Prostate gland (tissue), 2 donors: ENCODE measurements at regions not wholly inside any gene's neighbourhood (a gene's known extent, or its start where the extent isn't known, plus 50 kb on each side); places are given as distances from the start of the nearest gene placed in this dataset.
"Not testable (repeated sequence)": the region's sequence is repeated elsewhere in the genome, so short reads cannot be mapped to it uniquely, and the experiment has no call there.

ENCODE experiments used
- POLR2A ChIP-seq: fragments of 450-650 bp; IDR thresholded peaks from one replicate; pipeline ENCODE4 v1.6.1; 2016; ENCODE audit warnings: antibody characterized with exemption, mild to moderate bottlenecking
- TF ChIP-seq, protein P1 (sequence below), 4 experiments: fragments of 200-600 bp in 2 of 4; fragments of 450-650 bp in 2 of 4; sonication (generic) in 2 of 4; IDR thresholded peaks; 1 replicate in 3 of 4; 2 replicates in 1 of 4; pipeline ENCODE4 v1.5.1; 2016 to 2019; ENCODE audit warnings: antibody characterized with exemption in 4 of 4, mild to moderate bottlenecking in 2 of 4, moderate library complexity in 2 of 4

DNA sequence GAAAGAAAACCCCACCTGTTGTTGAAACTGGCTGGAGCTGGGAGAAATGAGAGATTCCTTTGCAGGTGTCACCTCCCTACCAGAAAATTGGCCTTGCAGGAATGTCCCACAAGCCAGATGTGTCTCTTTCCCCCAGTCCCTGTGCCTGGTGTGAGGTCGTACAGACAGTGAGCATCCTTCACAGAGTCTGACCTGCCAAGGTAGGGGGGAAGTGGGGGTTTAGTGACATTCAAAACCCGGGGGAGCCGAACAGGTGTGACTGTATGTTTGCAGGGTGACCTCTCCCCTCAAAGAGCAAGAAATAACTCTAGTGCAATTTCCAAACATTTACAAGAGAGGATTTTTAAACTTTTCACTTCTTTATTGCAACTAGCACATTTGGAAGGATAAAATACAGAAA is 117.7 kb upstream of the SULF2 start:
- TF ChIP-seq, protein P1, sequence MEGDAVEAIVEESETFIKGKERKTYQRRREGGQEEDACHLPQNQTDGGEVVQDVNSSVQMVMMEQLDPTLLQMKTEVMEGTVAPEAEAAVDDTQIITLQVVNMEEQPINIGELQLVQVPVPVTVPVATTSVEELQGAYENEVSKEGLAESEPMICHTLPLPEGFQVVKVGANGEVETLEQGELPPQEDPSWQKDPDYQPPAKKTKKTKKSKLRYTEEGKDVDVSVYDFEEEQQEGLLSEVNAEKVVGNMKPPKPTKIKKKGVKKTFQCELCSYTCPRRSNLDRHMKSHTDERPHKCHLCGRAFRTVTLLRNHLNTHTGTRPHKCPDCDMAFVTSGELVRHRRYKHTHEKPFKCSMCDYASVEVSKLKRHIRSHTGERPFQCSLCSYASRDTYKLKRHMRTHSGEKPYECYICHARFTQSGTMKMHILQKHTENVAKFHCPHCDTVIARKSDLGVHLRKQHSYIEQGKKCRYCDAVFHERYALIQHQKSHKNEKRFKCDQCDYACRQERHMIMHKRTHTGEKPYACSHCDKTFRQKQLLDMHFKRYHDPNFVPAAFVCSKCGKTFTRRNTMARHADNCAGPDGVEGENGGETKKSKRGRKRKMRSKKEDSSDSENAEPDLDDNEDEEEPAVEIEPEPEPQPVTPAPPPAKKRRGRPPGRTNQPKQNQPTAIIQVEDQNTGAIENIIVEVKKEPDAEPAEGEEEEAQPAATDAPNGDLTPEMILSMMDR (IDR thresholded peaks at IDR 0.05): not testable (repeated sequence)
- not testable (repeated sequence) for TF ChIP-seq POLR2A
